CD4-positive, alpha-beta T cell treated with Interleukin-10 for 1 hour (primary cell): ENCODE measurements at regions not wholly inside any gene's neighbourhood (a gene's known extent, or its start where the extent isn't known, plus 50 kb on each side); places are given as distances from the start of the nearest gene placed in this dataset.

Experiments used
- DNase-seq: peaks from one replicate; pipeline ENCODE4 v3.0.0-alpha.2; 2020

DNA sequence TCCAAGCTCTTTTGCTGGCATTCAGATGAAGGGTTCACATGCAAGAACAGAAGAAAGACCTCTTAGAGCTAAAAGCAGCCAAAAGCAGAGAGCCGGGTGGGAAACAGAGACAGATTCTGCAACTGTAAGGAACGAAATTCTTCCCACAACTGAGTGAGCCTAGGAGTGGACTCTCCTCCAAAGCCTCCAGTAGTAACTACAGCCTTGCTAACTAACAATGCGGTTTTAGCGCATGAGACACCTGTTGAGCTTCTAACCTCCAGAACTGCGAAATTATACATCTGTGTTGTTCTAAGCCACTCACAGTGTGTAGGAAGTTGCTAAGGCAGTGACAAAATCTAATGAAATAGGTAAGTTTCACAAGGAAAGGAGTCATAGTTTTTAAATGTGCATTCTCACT is 98.1 kb upstream of the SLITRK1 start:
- no peak for DNase-seq

DNA sequence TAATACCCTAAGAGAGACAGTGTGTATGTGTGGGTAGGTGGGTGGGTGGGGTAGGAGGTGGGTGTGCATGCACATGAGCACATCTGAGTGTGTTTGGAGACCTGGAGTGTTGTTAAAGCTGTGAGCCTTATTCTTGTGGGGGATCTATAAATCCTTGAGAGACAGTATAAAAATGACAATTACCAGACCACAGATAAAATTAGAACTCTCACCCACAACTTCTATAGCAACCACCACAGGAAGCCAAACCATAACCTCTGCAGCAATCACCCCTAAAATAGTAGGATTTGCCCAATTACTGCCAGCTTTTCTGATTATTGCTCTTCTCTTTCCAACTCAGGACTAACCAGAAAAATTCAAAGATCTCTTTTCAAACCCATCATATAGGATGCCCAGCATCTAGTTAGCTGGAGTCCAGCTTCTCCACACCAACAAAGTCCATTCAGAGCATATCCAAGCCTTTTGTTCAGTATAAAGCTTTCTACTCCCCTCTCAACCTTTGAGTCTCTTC is 93.4 kb upstream of the SLITRK1 start:
- peak; percentile 2 for DNase-seq

DNA sequence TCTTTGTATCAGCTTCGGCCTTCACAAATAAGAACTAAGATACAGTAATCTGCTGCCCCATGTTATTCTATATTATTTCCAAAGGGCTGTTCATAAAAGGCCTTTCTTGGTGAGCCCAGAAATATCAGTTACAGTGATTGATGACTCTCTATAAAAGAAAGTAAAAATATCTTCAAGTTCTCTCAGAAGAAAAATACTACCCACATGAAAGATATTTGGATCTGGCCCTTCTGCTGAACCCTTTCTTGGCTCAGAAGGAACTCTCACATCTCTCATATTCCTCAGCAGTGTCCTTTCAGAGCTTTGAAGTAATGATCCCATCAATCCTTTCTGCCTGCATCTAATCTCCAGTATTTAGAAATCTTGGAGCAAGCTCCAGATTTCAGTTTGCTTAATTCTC is 76.3 kb upstream of the SLITRK1 start:
- DNase-seq, result no peak

- no peak for DNase-seq
Measured at GRCh38 chr13:83955011-83955410, 72.7 kb upstream of the SLITRK1 start.

DNA sequence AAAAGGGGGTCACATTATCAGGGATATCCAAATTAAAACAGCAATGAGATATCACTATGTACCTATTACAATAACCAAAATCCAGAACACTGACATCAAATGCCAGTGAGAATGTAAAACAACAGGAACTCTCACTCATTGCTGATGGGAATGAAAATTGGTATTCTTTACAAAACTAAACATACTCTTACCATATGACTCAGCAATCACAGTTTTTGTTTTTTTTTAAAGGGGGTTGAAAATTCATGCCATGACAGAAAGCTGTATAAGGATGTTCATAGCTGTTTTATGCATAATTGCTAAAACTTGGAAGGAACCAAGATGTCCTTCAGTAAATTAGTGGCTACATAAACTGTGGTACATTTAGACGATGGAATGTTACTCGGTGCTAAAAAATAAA is 71.6 kb upstream of the SLITRK1 start:
- no peak for DNase-seq

DNA sequence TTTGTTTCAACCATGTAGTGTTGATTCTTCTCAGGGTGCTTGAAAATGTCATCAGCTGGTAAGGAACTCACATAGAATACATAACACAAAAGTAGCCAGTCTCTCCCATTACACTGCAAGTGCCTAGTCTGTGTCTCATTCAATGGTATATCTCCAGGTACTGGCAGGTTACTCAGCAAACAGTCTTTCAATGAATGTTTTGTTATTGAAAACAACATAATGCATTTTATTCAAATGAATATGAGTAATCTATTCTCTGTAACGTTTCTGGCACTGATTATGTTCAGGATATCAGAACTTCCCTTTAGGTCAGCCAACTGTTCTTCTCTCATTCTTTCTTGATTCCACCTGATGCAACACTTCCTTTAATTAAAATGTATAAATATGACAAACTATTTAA is 68.0 kb upstream of the SLITRK1 start:
- DNase-seq, result no peak

DNA sequence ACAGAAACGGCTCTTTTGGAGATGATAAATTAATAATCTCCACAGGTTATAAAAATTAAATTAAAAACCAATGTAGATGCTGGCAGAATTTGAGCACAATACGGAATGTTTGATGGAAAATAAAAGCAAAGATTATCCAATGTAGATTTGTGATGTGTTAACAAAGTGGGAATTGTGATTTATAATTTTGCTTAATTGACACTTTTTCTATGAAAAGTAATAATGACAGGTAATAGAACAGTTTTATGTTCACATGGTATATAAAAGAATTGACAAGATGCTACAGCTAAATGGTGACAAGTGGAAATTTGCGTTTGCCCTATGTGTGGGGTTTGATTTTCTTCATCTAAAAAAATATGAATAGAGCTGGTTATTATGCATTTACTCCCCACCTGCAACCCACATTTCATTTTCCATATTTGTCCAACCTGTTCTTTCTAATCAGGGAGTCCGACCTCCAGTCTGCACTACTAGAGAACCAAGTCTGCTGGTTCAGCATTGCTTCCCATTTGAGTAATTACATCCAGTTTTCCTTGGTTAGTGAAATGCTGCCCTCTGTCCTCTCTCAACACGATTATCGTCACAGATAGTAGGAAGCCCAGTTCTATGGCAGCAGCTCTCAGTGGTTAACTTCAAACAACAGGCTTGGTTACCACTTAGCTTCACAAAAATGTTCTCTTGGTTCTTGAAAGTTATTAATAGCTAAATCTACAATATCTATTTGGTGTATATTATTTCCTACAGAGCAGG is 61.4 kb upstream of the SLITRK1 start:
- no peak for DNase-seq

DNA sequence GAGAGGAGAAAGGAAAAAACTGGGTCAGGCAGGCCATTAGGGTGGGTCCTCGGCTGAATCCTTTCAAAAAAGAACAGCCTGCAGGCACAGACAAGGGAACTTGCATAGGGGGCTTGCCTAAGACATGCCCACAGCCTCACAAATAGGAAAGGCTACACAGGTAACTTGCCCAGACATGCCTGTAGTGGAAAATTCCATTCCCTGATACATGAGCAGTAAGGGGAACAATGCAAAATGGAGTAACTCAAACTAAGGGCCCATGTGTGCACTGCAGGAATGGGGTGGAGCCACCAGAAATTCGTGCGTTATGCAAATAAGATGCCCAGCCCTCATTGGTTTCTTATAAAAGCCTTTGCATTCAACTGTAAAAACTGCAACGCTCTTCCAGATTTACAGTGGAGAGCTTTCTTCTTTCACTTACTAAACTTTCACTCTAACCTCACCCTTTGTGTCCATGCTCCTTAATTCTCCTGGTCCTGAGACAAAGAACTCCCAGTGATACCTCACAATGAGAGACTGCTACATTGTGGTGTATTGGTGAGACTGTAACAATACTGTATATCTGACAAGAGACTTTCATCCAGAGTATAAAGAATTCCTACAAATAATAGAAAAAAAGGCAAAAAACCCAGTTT is 59.5 kb upstream of the SLITRK1 start:
- no peak for DNase-seq

- no peak for DNase-seq
Measured at GRCh38 chr13:83940742-83941141, 58.5 kb upstream of the SLITRK1 start.

DNA sequence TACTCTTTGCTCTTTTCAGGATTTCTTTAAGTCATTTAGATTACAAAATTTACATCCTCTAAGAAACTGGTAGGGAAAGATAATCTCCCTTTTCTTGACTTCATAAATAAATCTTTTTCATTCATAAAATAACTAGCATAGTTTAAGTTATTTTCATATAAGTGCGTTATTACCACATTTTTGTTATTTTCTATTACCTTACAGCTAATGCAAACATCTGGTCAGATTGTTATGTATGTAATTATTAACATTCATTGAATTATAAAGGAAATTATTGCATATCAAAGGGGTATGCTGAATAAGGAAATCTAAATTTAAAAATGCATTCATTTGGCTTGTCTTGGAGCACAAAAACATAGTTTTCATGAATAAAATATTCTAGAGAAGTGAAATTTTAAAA is 55.3 kb upstream of the SLITRK1 start:
- no peak for DNase-seq

- DNase-seq, result no peak
Measured at GRCh38 chr13:83935566-83935965, 53.3 kb upstream of the SLITRK1 start.
